H1 (cell line): ENCODE measurements at regions not wholly inside any gene's neighbourhood (a gene's known extent, or its start where the extent isn't known, plus 50 kb on each side); places are given as distances from the start of the nearest gene placed in this dataset.

Source experiments
- CTCF ChIA-PET: fragments of 300-600 bp; sonication (Branson Sonifier 250); formaldehyde crosslinking; loops from one replicate; lab custom pipeline; 2021; ENCODE audit not compliant: partially characterized antibody; lab: Charles Lee
- POLR2A ChIA-PET: fragments of 300-600 bp; sonication (Branson Sonifier 250); formaldehyde crosslinking; loops from one replicate; lab custom pipeline; 2021; ENCODE audit warnings: inconsistent platforms; ENCODE audit not compliant: partially characterized antibody; lab: Charles Lee
- DNase-seq, 2 experiments: peaks; one replicate each; pipeline versions ENCODE4 v3.0.0 to v3.0.0-alpha.2; 2010 to 2022; ENCODE audit warnings: low spot score in 2 of 2, low read depth in 1 of 2, mixed read lengths in 1 of 2
- FAIRE-seq: peaks from 2 replicates; lab custom pipeline; 2011; peaks lifted over from hg19 to GRCh38; lab: Jason Lieb, UNC
- H2AFZ ChIP-seq: 2 replicates; pipeline ENCODE4 v1.8.1; 2012; ENCODE audit warnings: low read length, inconsistent platforms
- H2AK5ac ChIP-seq: 2 replicates; pipeline ENCODE4 v1.6.1; 2013; ENCODE audit warnings: low read depth, low read length
- H2BK120ac ChIP-seq: replicated peaks from 2 replicates; pipeline ENCODE3; 2013; ENCODE audit warnings: low read depth, low read length, inconsistent platforms
- H2BK12ac ChIP-seq: 2 replicates; pipeline ENCODE4 v1.6.1; 2013; ENCODE audit warnings: low read depth, low read length
- H2BK15ac ChIP-seq: 2 replicates; pipeline ENCODE4 v1.6.1; 2013; ENCODE audit warnings: low read length
- H2BK20ac ChIP-seq: 2 replicates; pipeline ENCODE4 v1.6.1; 2013; ENCODE audit warnings: low read length
- H2BK5ac ChIP-seq: 2 replicates; pipeline ENCODE4 v1.6.1; 2013; ENCODE audit warnings: low read depth, low read length
- H3K14ac ChIP-seq: 2 replicates; pipeline ENCODE4 v1.6.1; 2013; ENCODE audit warnings: inconsistent platforms; ENCODE audit not compliant: insufficient read length
- H3K18ac ChIP-seq: 2 replicates; pipeline ENCODE4 v1.6.1; 2013; ENCODE audit warnings: low read length; ENCODE audit errors: extremely low read depth
- H3K23ac ChIP-seq: 2 replicates; pipeline ENCODE4 v1.6.1; 2013; ENCODE audit warnings: inconsistent platforms; ENCODE audit not compliant: insufficient read length
- H3K23me2 ChIP-seq: 2 replicates; pipeline ENCODE4 v1.6.1; 2013; ENCODE audit warnings: low read depth, low read length
- H3K27ac ChIP-seq: 2 replicates; pipeline ENCODE4 v1.6.1; 2011; ENCODE audit warnings: low read depth, low read length, inconsistent platforms
- H3K27me3 ChIP-seq, 4 experiments: replicated peaks in 1 of 4; 1 replicate in 1 of 4; 2 replicates in 3 of 4; pipeline versions ENCODE4 v1.6.1 to v1.8.1; 2011 to 2013; ENCODE audit warnings: low read length in 3 of 4, mild to moderate bottlenecking in 3 of 4, inconsistent platforms in 2 of 4, mixed read lengths in 2 of 4, moderate library complexity in 1 of 4; ENCODE audit not compliant: control insufficient read depth in 3 of 4, insufficient read depth in 3 of 4; ENCODE audit errors: extremely low read depth in 1 of 4
- H3K36me3 ChIP-seq, 4 experiments: 2 replicates each; pipeline versions ENCODE4 v1.6.1 to v1.8.1; 2011 to 2013; ENCODE audit warnings: mild to moderate bottlenecking in 4 of 4, low read length in 3 of 4, moderate library complexity in 2 of 4, control low read depth in 1 of 4, inconsistent platforms in 1 of 4; ENCODE audit not compliant: insufficient read depth in 4 of 4, control insufficient read depth in 2 of 4
- H3K4ac ChIP-seq: replicated peaks from 2 replicates; pipeline ENCODE3; 2013; ENCODE audit warnings: low read length, low read depth, mixed read lengths, inconsistent platforms; ENCODE audit not compliant: insufficient read length
- H3K4me1 ChIP-seq, 4 experiments: replicated peaks in 1 of 4; 1 replicate in 1 of 4; 2 replicates in 3 of 4; pipeline versions ENCODE4 v1.6.1 to v1.8.1; 2011 to 2013; ENCODE audit warnings: low read length in 3 of 4, inconsistent platforms in 2 of 4, mixed read lengths in 1 of 4; ENCODE audit not compliant: insufficient read depth in 4 of 4, control insufficient read depth in 3 of 4
- H3K4me2 ChIP-seq, 2 experiments: 2 replicates each; pipeline versions ENCODE4 v1.6.1 to v1.8.1; 2011 to 2013; ENCODE audit warnings: low read depth in 2 of 2, low read length in 2 of 2, control low read depth in 1 of 2, inconsistent platforms in 1 of 2, mild to moderate bottlenecking in 1 of 2; ENCODE audit not compliant: insufficient read depth in 1 of 2
- H3K4me3 ChIP-seq, 4 experiments: fragments of 200-600, 300-600 bp in 1 of 4; sonication (generic), shearing (Covaris generic), sonication (Bioruptor Twin) in 1 of 4; 2 replicates each; pipeline versions ENCODE4 v1.5.1 to v1.8.1; 2011 to 2016; ENCODE audit warnings: low read length in 4 of 4, low read depth in 3 of 4, control low read depth in 2 of 4, inconsistent platforms in 2 of 4, mild to moderate bottlenecking in 2 of 4, mixed read lengths in 1 of 4, moderate library complexity in 1 of 4; ENCODE audit not compliant: insufficient read depth in 2 of 4; ENCODE audit errors: extremely low read depth in 1 of 4
- H3K56ac ChIP-seq: replicated peaks from 2 replicates; pipeline ENCODE3; 2013; ENCODE audit warnings: low read depth, mild to moderate bottlenecking, mixed read lengths, low read length, inconsistent platforms; ENCODE audit not compliant: insufficient read length
- H3K79me1 ChIP-seq: 2 replicates; pipeline ENCODE4 v1.6.1; 2013; ENCODE audit warnings: low read depth, low read length, control low read depth
- H3K79me2 ChIP-seq, 2 experiments: 2 replicates each; pipeline versions ENCODE4 v1.6.1 to v1.8.1; 2012 to 2013; ENCODE audit warnings: low read length in 2 of 2, mild to moderate bottlenecking in 2 of 2, inconsistent platforms in 1 of 2; ENCODE audit not compliant: insufficient read depth in 2 of 2, control insufficient read depth in 1 of 2
- H3K9ac ChIP-seq, 4 experiments: replicated peaks in 1 of 4; 1 replicate in 1 of 4; 2 replicates in 3 of 4; pipeline versions ENCODE4 v1.6.1 to v1.8.1; 2011 to 2013; ENCODE audit warnings: low read depth in 3 of 4, low read length in 3 of 4, control low read depth in 2 of 4, mild to moderate bottlenecking in 2 of 4, moderate library complexity in 2 of 4, inconsistent platforms in 1 of 4; ENCODE audit errors: extremely low read depth in 1 of 4
- H3K9me3 ChIP-seq, 2 experiments: 2 replicates each; pipeline versions ENCODE4 v1.6.1 to v1.8.1; 2012 to 2013; ENCODE audit warnings: mild to moderate bottlenecking in 2 of 2, moderate library complexity in 2 of 2, control low read depth in 1 of 2, inconsistent platforms in 1 of 2, low read depth in 1 of 2, low read length in 1 of 2, mixed read lengths in 1 of 2; ENCODE audit not compliant: insufficient read depth in 2 of 2
- H4K20me1 ChIP-seq, 2 experiments: replicated peaks in 1 of 2; 2 replicates each; pipeline versions ENCODE3 to v1.8.1; 2011 to 2013; ENCODE audit warnings: inconsistent platforms in 2 of 2, low read length in 2 of 2, mild to moderate bottlenecking in 1 of 2; ENCODE audit not compliant: insufficient read depth in 2 of 2, control insufficient read depth in 1 of 2
- H4K5ac ChIP-seq: 2 replicates; pipeline ENCODE4 v1.6.1; 2013; ENCODE audit warnings: low read length, low read depth, mixed read lengths, inconsistent platforms; ENCODE audit not compliant: insufficient read length
- H4K8ac ChIP-seq: 2 replicates; pipeline ENCODE4 v1.8.0; 2013; ENCODE audit warnings: mild to moderate bottlenecking, moderate library complexity, low read length, inconsistent platforms; ENCODE audit not compliant: insufficient read depth; ENCODE audit errors: extremely low read depth
- H4K91ac ChIP-seq: replicated peaks from 2 replicates; pipeline ENCODE3; 2013; ENCODE audit warnings: low read length, mixed read lengths, inconsistent platforms; ENCODE audit not compliant: insufficient read length
- HDAC6 ChIP-seq: IDR thresholded peaks from one replicate; pipeline ENCODE4 v1.7.1; 2012; ENCODE audit warnings: low read depth, mild to moderate bottlenecking, inconsistent platforms, low read length, moderate library complexity
- JUND ChIP-seq: IDR thresholded peaks from 2 replicates; pipeline ENCODE4 v1.6.1; 2011; ENCODE audit warnings: mild to moderate bottlenecking, improper control_type of control experiment, low read length
- SAP30 ChIP-seq: fragments of 300-600 bp; sonication (generic); IDR thresholded peaks from 2 replicates; pipeline ENCODE4 v1.7.1; 2012; ENCODE audit warnings: low read length, moderate library complexity, mild to moderate bottlenecking, inconsistent platforms; ENCODE audit not compliant: insufficient read depth, insufficient replicate concordance
- TCF12 ChIP-seq: IDR thresholded peaks from 2 replicates; pipeline ENCODE4 v1.6.1; 2011; ENCODE audit warnings: low read depth, mild to moderate bottlenecking, low read length
- ZNF274 ChIP-seq: IDR thresholded peaks from 2 replicates; pipeline ENCODE4 v1.7.0; 2012; ENCODE audit warnings: low read length, borderline replicate concordance; ENCODE audit errors: extremely low read depth
- WGBS, 2 experiments: shearing (Covaris generic) in 1 of 2; methylation state at CpG; one replicate each; pipeline versions ENCODE4 v1.1.6 to v1.1.7; 2013 to 2015; ENCODE audit warnings: low lambda C conversion rate in 2 of 2, mixed read lengths in 2 of 2, inconsistent platforms in 1 of 2, low coverage in 1 of 2, missing lambda C conversion rate in 1 of 2; ENCODE audit not compliant: insufficient replicate concordance in 2 of 2, insufficient coverage in 1 of 2, insufficient read length in 1 of 2; ENCODE audit errors: extremely low coverage in 1 of 2, missing lambda C conversion rate in 1 of 2; 5-methylcytosine and 5-hydroxymethylcytosine counted together

GRCh38 chr2:204389856-204390255, 155.4 kb upstream of the PARD3B start:
- Histone ChIP-seq H4K91ac (no peak overlapping the region), H2BK15ac (no peak overlapping the region), H2BK12ac (no peak overlapping the region), H3K4me1 (peaks cover 0 to 5% (median 2%) of the 10 kb centered on the region in 4 experiments; a peak in 3 of 7 replicates), H3K56ac (no peak overlapping the region), H4K5ac (no peak overlapping the region), H3K4me2 (no peak overlapping the region), H2BK120ac (no peak overlapping the region)
- WGBS, 2 experiments = 91% methylated on average over 1 of the region's 1 CpG; no CpG with 5 or more reads in 1 of the 2 experiments
- no peak for TF ChIP-seq TCF12
- no peak for TF ChIP-seq SAP30
- no peak for TF ChIP-seq ZNF274
- no peak for TF ChIP-seq JUND
- TF ChIP-seq HDAC6 = no peak
- TF ChIP-seq, all 59 proteins: peak for 0
- Histone ChIP-seq H4K20me1 (no peaks in the 10 kb centered on the region), H2BK20ac (no peak overlapping the region), H3K14ac (no peak overlapping the region), H4K8ac (no peak overlapping the region), H3K23ac (no peak overlapping the region), H3K9ac (no peak overlapping the region), H3K36me3 (no peaks in the 10 kb centered on the region), H3K9me3 (no peaks in the 10 kb centered on the region), H3K79me1 (no peaks in the 10 kb centered on the region), H3K4me3 (no peak overlapping the region), H3K27ac (no peak overlapping the region), H2AK5ac (no peak overlapping the region), H2BK5ac (no peak overlapping the region), H2AFZ (no peak overlapping the region), H3K4ac (no peak overlapping the region), H3K23me2 (no peaks in the 10 kb centered on the region), H3K79me2 (no peaks in the 10 kb centered on the region), H3K27me3 (no peaks in the 10 kb centered on the region), H3K18ac (no peak overlapping the region)
- POLR2A ChIA-PET = no interaction called here
- CTCF ChIA-PET = interaction anchor here (1.0 kb wide), 1 partner anchor 109 kb away, joined by 3 read pairs; no protein-coding TSS in a partner anchor
- FAIRE-seq = no peak
- DNase-seq = no peak
